ENCODE measurements at regions not wholly inside any gene's neighbourhood (a gene's known extent, or its start where the extent isn't known, plus 50 kb on each side); places are given as distances from the start of the nearest gene placed in this dataset.

DNA sequence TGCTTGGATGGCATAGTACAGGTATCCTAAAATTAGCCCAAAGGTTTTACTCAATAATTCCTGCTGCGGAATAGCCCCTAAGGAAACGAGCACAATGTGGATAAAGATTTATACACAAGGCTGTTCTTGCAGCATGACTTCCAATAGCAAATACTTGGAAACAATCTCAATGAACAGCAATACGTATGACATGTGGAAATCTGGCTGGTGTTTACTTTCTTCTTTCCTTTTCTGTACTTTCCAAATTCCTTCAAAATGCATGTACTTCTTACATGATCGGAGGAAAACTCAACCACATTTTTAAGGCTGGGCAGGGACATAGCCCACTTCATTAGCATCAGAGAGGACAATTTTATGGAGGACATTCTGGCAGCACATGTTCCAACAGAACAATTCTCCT lies 86.6 kb downstream of the C16orf95 start:
- Histone ChIP-seq H3K27ac (no peak overlapping the region), H3K9me3 (no peaks in the 10 kb centered on the region), H3K27me3 (no peaks in the 10 kb centered on the region), H3K4me1 (ENCODE audit: insufficient read depth) (peaks cover 4% of the 10 kb centered on the region), H3K4me3 (no peak overlapping the region), H3K36me3 (no peaks in the 10 kb centered on the region)
- WGBS, 3 donors: 74 to 85% (median 76%) methylated on average over 4 of the region's 4 CpGs
- intact Hi-C loops (cut with DNase I): no loop called here
- no peak for DNase-seq
- TF ChIP-seq, protein P1, sequence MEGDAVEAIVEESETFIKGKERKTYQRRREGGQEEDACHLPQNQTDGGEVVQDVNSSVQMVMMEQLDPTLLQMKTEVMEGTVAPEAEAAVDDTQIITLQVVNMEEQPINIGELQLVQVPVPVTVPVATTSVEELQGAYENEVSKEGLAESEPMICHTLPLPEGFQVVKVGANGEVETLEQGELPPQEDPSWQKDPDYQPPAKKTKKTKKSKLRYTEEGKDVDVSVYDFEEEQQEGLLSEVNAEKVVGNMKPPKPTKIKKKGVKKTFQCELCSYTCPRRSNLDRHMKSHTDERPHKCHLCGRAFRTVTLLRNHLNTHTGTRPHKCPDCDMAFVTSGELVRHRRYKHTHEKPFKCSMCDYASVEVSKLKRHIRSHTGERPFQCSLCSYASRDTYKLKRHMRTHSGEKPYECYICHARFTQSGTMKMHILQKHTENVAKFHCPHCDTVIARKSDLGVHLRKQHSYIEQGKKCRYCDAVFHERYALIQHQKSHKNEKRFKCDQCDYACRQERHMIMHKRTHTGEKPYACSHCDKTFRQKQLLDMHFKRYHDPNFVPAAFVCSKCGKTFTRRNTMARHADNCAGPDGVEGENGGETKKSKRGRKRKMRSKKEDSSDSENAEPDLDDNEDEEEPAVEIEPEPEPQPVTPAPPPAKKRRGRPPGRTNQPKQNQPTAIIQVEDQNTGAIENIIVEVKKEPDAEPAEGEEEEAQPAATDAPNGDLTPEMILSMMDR (IDR thresholded peaks at IDR 0.05): no peak
- TF ChIP-seq EP300 (IDR thresholded peaks at IDR 0.05) (no peak), POLR2A (IDR thresholded peaks at IDR 0.05) (no peak)

DNA sequence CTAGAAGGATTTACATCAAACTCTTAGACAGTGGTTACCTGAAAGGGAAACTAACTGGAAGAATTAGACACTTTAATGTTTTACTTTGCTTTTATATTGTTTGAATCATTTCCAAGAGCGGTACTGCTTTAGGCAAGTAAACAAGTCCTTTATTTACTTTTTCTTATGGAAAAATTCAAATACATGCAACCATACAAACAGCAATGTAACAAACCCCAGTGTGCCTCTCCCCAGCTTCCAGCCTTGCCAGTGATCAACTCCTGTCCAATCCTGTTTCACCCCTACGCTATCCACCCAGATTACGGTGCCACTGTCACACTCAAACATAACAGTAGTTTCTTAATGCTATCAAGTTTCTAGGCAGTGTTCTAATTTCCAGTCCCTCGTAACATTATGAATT lies 85.9 kb downstream of the C16orf95 start:
- WGBS, 3 donors: 91 to 95% (median 92%) methylated on average over 4 of the region's 4 CpGs

DNA sequence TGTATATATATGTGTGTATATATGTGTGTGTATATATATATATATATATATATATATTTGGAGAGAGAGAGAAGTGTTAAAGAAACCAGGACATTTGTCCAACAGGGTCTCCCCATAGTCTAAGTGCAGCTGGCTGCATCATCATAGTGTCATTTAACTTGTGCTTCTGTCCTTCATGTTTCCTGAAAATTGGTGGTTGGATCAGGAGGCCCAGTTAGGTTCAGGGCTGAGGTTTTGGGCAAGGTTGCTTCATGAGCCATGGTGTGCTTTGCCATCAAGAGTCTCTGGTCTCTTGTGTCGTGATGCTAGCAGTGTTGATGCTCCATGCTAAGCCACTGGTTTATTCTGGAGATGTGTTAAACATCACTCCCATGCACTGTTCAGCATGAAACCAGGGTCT lies 85.3 kb downstream of the C16orf95 start:
- no peak overlapping the region for H3K4me3 ChIP-seq
- H3K36me3 ChIP-seq: no peaks in the 10 kb centered on the region
- H3K9me3 ChIP-seq: no peaks in the 10 kb centered on the region
- no peaks in the 10 kb centered on the region for H3K27me3 ChIP-seq
- TF ChIP-seq, protein P1 (IDR thresholded peaks at IDR 0.05): no peak
- TF ChIP-seq POLR2A (IDR thresholded peaks at IDR 0.05) (no peak), EP300 (IDR thresholded peaks at IDR 0.05) (no peak)
- peaks cover 4% of the 10 kb centered on the region for H3K4me1 ChIP-seq (ENCODE audit: insufficient read depth)
- 86 to 90% (median 89%) methylated on average over 1 of the region's 1 CpG for WGBS, 3 donors
- intact Hi-C loops (cut with DNase I): no loop called here
- H3K27ac ChIP-seq: no peak overlapping the region
- DNase-seq: no peak

More for the DNA sequence above, 85.9 kb downstream of the C16orf95 start:
- intact Hi-C loops (cut with DNase I): no loop called here
- Histone ChIP-seq H3K4me3 (no peak overlapping the region), H3K27me3 (no peaks in the 10 kb centered on the region), H3K4me1 (ENCODE audit: insufficient read depth) (peaks cover 4% of the 10 kb centered on the region), H3K36me3 (no peaks in the 10 kb centered on the region), H3K27ac (no peak overlapping the region), H3K9me3 (no peaks in the 10 kb centered on the region)
- TF ChIP-seq, protein P1 (IDR thresholded peaks at IDR 0.05): no peak
- no peak for TF ChIP-seq EP300 (IDR thresholded peaks at IDR 0.05)
- no peak for TF ChIP-seq POLR2A (IDR thresholded peaks at IDR 0.05)
- no peak for DNase-seq

- TF ChIP-seq EP300 (IDR thresholded peaks at IDR 0.05) (no peak), POLR2A (IDR thresholded peaks at IDR 0.05) (no peak)
- TF ChIP-seq, protein P1 (IDR thresholded peaks at IDR 0.05): no peak
- H3K27me3 ChIP-seq: no peaks in the 10 kb centered on the region
- 41 to 55% (median 52%) methylated on average over 10 of the region's 10 CpGs for WGBS, 3 donors
These were observed 83.3 kb downstream of the C16orf95 start for GRCh38 chr16:87233928-87234327.

More at GRCh38 chr16:87233928-87234327, 83.3 kb downstream of the C16orf95 start:
- H3K4me1 ChIP-seq (ENCODE audit: insufficient read depth): no peaks in the 10 kb centered on the region
- DNase-seq: no peak
- H3K36me3 ChIP-seq: no peaks in the 10 kb centered on the region
- no peak overlapping the region for H3K27ac ChIP-seq
- H3K9me3 ChIP-seq: no peaks in the 10 kb centered on the region
- no peak overlapping the region for H3K4me3 ChIP-seq
- intact Hi-C loops (cut with DNase I): no loop called here

Data from ovary (tissue), 7 donors.